ENCODE measurements at regions not wholly inside any gene's neighbourhood (a gene's known extent, or its start where the extent isn't known, plus 50 kb on each side); places are given as distances from the start of the nearest gene placed in this dataset.

GRCh38 chr14:106826833-106827369 lies 1300.5 kb downstream of the TMEM121 start:
- Histone ChIP-seq H3K27ac (no peak overlapping the region), H3K36me3 (no peaks in the 10 kb centered on the region), H3K27me3 (no peaks in the 10 kb centered on the region), H3K9me3 (no peaks in the 10 kb centered on the region), H3K4me3 (no peak overlapping the region), H3K4me1 (no peaks in the 10 kb centered on the region)
- DNase-seq: no peak
- intact Hi-C loops (cut with DNase I; ENCODE audit: low total_unique reads): no loop called here
- TF ChIP-seq, protein P1, sequence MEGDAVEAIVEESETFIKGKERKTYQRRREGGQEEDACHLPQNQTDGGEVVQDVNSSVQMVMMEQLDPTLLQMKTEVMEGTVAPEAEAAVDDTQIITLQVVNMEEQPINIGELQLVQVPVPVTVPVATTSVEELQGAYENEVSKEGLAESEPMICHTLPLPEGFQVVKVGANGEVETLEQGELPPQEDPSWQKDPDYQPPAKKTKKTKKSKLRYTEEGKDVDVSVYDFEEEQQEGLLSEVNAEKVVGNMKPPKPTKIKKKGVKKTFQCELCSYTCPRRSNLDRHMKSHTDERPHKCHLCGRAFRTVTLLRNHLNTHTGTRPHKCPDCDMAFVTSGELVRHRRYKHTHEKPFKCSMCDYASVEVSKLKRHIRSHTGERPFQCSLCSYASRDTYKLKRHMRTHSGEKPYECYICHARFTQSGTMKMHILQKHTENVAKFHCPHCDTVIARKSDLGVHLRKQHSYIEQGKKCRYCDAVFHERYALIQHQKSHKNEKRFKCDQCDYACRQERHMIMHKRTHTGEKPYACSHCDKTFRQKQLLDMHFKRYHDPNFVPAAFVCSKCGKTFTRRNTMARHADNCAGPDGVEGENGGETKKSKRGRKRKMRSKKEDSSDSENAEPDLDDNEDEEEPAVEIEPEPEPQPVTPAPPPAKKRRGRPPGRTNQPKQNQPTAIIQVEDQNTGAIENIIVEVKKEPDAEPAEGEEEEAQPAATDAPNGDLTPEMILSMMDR (IDR thresholded peaks at IDR 0.05): no peak

GRCh38 chr14:106831322-106831720 lies 1304.9 kb downstream of the TMEM121 start:
- no peaks in the 10 kb centered on the region for H3K36me3 ChIP-seq
- H3K4me1 ChIP-seq: no peaks in the 10 kb centered on the region
- no peak overlapping the region for H3K4me3 ChIP-seq
- DNase-seq: no peak
- intact Hi-C loops (cut with DNase I; ENCODE audit: low total_unique reads): no loop called here
- TF ChIP-seq, protein P1 (IDR thresholded peaks at IDR 0.05): no peak
- H3K27me3 ChIP-seq: no peaks in the 10 kb centered on the region
- no peaks in the 10 kb centered on the region for H3K9me3 ChIP-seq
- H3K27ac ChIP-seq: no peak overlapping the region

- no peak overlapping the region for H3K27ac ChIP-seq
- no peaks in the 10 kb centered on the region for H3K4me1 ChIP-seq
- H3K27me3 ChIP-seq: peaks cover 0 to 4% of the 10 kb centered on the region in 2 donors
- intact Hi-C loops (cut with DNase I; ENCODE audit: low total_unique reads): no loop called here
- no peaks in the 10 kb centered on the region for H3K9me3 ChIP-seq
- no peaks in the 10 kb centered on the region for H3K36me3 ChIP-seq
- no peak for DNase-seq
- TF ChIP-seq, protein P1 (IDR thresholded peaks at IDR 0.05): no peak
- no peak overlapping the region for H3K4me3 ChIP-seq
Observed at GRCh38 chr14:106837870-106838269, 1311.5 kb downstream of the TMEM121 start.

- H3K27ac ChIP-seq: no peak overlapping the region
- peaks cover 0 to 2% (median 0%) of the 10 kb centered on the region in 4 donors for H3K4me1 ChIP-seq
- H3K36me3 ChIP-seq: no peaks in the 10 kb centered on the region
- TF ChIP-seq, protein P1 (IDR thresholded peaks at IDR 0.05): no peak
- H3K4me3 ChIP-seq: no peak overlapping the region
- no peak for DNase-seq
- no peaks in the 10 kb centered on the region for H3K9me3 ChIP-seq
- peaks cover 0 to 4% of the 10 kb centered on the region in 2 donors for H3K27me3 ChIP-seq
- intact Hi-C loops (cut with DNase I; ENCODE audit: low total_unique reads): no loop called here
Observed at GRCh38 chr14:106838991-106839769, 1312.8 kb downstream of the TMEM121 start.

GRCh38 chr14:106840258-106840657 lies 1313.9 kb downstream of the TMEM121 start:
- peaks cover 0 to 2% (median 0%) of the 10 kb centered on the region in 4 donors for H3K4me1 ChIP-seq
- H3K4me3 ChIP-seq: no peak overlapping the region
- intact Hi-C loops (cut with DNase I; ENCODE audit: low total_unique reads): no loop called here
- H3K36me3 ChIP-seq: no peaks in the 10 kb centered on the region
- H3K27me3 ChIP-seq: peaks cover 0 to 12% of the 10 kb centered on the region in 2 donors
- H3K9me3 ChIP-seq: no peaks in the 10 kb centered on the region
- DNase-seq: no peak
- TF ChIP-seq, protein P1 (IDR thresholded peaks at IDR 0.05): no peak
- H3K27ac ChIP-seq: no peak overlapping the region

Data from tibial artery (tissue), 4 donors.